Spleen (tissue), 7 donors: ENCODE measurements at regions not wholly inside any gene's neighbourhood (a gene's known extent, or its start where the extent isn't known, plus 50 kb on each side); places are given as distances from the start of the nearest gene placed in this dataset.

Experiments
- CTCF ChIP-seq, 11 experiments: fragments of 200-600 bp in 7 of 11; fragments of 450-650 bp in 4 of 11; sonication (generic) in 4 of 11; IDR thresholded peaks in 8 of 11; conservative IDR thresholded peaks in 3 of 11; 1 replicate in 7 of 11; 2 replicates in 4 of 11; pipeline versions ENCODE4 v1.4.0 to v1.8.0; 2016 to 2021; ENCODE audit warnings: antibody characterized with exemption in 11 of 11, inconsistent platforms in 4 of 11, mild to moderate bottlenecking in 1 of 11
- POLR2A ChIP-seq, 3 donors: fragments of 450-650 bp; IDR thresholded peaks; one replicate each; pipeline ENCODE4 v1.5.1; 2017; ENCODE audit warnings: antibody characterized with exemption in 3 of 3, mild to moderate bottlenecking in 1 of 3
- POLR2AphosphoS5 ChIP-seq, 3 donors: sonication (generic); formaldehyde crosslinking; IDR thresholded peaks; one replicate each; pipeline ENCODE4 v1.5.1; 2017; ENCODE audit warnings: antibody characterized with exemption in 3 of 3
- donor health status: DM: no; HTN: no; CAD: no; lungs with moderate emphysema.
- donor health status: DM: no; HTN: no; CAD: no.
- donor health status: DM: no; HTN: no; CAD: no.

DNA sequence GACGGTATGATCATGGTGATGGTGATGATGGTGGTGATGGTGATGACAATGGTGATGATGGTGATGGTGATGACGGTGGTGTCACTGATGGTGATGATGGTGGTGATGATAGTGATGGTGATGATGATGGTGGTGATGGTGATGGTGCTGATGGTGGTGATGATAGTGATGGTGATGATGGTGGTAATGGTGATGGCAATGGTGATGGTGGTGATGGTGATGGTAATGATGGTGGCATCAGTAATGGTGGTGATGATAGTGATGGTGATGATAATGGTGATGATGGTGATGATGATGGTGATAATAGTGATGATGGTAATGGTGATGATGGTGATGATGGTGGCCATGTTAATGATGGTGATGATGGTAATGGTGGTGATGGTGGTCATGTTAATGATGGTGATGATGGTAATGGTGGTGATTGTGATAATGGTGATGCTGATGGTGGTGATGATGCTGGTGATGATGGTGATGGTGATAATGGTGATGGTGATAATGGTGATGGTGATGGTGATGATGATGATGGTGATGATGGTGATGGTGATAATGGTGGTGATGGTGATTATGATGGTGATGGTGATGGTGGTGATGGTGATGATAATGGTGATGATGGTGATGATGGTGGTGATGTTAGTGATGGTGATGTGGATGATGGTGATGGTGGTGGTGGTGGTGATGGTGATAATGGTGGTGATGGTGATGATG is 107.2 kb downstream of the C16orf95 start:
- TF ChIP-seq CTCF (IDR thresholded peaks at IDR 0.05 in 8 of 11, conservative IDR thresholded peaks at IDR 0.05 in 3 of 11) = no peak
- TF ChIP-seq POLR2AphosphoS5 (IDR thresholded peaks at IDR 0.05) = no peak
- TF ChIP-seq POLR2A (IDR thresholded peaks at IDR 0.05) = no peak
